NCI-H446 treated with DMSO at 0.1 percent for 48 hours (cell line): ENCODE measurements at regions not wholly inside any gene's neighbourhood (a gene's known extent, or its start where the extent isn't known, plus 50 kb on each side); places are given as distances from the start of the nearest gene placed in this dataset.
"Not testable (repeated sequence)": the region's sequence is repeated elsewhere in the genome, so short reads cannot be mapped to it uniquely, and the experiment has no call there.

Experiments used
- DNase-seq: peaks from one replicate; lab custom pipeline; 2025; lab: John Stamatoyannopoulos, UW

DNA sequence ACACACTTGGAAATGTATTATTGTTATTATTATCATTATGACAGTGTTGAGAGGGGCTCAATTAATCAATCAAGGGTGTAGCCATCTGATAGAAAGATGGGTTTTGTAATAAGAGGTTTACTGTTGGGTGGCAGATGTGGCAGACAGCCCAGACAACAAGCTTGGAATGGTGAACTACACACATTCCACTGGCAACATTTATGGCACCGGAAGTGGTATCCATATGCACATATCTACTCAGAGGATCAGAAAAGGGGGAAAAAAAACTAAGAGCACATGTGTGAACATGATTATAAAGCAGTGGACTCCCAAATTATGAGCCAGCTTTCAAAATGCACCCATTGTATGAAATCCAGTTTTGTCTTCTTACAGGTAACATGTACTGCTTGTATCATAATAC, 125.9 kb upstream of the ARX start:
- no peak for DNase-seq

DNA sequence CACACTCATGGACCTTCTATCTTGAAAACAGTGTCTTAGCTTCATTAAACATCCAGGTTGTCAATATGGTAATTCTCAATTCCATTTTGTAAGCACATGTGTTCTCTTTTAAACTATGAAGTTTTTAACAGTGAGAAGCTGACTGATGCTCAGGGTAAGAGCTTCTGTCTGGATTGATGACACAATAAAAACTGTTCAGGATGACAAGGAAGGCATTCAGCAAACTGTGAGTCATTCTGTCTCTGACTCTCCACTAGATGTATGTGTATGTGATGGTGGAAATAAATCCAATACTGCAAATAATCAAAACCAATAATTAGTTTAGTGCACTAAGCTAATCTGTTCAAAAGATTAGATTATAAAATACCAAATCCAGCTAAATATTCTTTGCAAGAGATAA, 115.3 kb upstream of the ARX start:
- no peak for DNase-seq

DNA sequence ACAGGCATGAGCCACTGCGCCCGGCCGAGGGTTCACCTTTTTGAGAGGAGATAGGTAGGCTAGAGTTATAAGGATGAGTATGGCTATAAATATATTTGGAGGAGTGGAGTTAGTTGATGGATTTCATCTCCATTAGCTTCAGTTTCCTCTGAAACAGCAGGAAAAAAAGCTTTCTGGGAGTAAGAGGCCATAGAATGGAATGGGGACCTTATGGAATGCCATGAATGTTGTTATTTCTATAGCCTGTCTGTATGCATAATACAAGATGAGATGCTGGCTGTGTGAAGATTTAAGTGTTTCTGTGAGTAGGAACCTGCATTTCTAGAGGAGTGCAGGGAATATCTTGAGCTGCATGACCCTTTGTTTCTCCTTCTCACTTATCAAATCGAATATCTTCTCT, 114.9 kb upstream of the ARX start:
- no peak for DNase-seq

DNA sequence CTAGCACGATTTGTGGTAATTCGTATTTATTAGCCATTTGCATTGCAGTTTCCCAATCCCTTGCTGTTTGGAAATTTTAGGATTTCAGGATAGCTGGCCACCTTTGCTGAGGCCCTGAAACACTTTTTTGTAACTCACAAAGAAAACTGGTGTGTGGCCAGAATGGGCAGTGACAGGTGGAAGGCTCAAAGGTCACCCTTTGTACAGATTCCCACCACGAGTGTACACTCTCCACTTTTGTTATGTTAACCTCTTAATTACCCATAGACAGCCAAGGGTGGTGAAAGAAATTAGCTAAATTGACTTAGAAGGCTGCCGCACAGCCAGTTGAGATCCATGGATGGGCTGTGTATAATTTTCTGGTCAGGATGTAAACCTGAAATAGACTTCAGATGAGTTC, 109.7 kb upstream of the ARX start:
- no peak for DNase-seq

DNA sequence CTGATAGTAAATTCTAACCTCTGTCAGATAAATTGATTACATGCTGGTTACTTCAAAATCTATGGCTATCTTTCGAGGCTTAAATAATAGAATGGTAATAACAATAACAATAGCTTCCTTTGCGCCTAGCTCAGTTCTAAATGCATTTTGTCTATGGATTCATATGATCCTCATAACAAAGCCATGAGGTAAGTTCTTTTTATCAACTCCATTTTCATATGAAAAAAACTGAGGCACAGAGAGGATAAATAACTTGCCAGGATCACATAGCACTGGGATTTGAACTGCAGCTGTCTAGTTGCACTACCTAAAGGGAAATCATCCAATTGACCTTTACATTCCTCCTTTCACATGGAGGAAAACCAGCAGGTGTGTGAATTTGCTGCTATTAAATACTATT, 108.6 kb upstream of the ARX start:
- no peak for DNase-seq

DNA sequence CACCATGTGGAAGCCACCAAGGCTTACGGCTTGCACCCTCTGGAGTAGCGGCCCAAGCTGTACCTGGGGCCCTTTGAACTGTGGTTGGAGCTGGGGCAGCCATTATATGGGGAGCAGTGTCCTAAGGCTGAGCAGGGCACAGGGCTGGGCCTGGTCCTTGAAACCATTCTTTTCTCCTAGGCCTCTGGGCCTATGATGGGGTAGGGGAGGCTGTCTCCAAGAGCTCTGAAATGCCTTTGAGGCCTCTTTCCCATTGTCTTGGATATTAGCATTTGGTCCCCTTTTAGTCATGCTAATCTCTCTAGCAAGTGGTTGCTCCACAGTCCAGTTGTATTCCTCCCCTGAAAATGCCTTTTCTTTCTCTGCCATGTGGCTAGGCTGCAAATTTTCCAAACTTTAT, 96.4 kb upstream of the ARX start:
- DNase-seq, result no peak

DNA sequence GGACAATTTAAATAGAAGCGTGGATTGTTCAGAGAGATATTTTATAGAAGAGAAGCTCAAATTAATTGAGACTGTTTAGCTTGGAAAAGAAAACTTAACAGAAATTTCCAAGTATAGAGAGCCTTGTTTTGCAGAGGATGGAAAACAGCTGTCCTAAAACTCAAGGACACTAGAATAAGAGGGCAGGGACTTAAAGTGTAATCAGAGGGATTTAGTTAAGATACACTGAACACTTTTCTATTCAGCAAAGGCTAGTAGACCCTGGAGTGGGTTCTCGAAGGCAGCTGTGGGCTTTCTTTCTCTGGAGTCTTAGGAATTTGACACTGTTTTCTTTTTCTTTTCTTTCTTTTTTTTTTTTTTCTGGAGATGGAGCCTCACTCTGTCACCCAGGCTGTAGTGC, 92.7 kb upstream of the ARX start:
- no peak for DNase-seq

DNA sequence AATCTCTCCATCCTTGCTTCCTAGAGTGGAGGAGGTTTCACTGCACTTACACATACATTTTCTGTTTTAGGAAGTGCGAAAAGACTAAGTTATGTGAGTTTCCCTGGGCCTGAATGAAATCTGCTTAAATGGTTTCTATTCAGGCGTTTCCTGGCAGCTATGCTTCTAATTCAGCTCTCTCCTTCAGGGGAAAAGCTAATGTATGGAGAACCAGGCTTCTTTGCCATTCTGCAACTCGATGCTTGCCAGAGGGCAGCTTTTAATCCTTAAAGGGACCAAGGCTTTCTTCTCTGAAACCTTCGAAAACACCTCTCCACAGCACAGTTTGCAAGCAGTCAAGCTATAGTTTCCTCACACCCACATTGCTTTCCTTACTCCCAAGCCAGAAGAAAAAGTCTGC, 89.5 kb upstream of the ARX start:
- no peak for DNase-seq

DNA sequence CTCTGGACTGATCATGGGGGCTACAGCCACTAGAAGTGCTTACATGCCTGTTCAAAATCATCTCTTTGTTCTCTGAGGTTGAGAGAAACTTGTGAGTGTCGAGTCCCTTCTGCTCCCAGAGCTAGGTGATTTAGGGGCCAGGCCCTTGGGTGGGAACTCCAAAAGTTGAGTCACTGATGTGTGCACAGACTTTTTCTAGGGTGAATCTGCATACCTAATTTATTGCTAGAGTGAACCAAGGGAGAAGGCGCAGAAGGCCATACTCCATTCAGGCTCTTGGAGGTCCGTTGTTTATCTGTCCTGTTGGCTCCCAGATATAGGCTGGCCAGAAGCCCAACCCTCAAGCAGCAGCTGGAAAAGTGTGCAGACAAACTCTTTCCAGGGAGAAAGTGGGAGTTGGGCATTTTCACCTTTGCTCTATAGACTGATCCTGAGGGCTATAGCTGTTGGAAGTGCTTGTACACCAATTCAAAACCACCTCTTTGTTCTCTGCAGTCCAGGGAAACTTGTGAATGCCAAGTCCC, 80.8 kb upstream of the ARX start:
- DNase-seq, result no peak

DNA sequence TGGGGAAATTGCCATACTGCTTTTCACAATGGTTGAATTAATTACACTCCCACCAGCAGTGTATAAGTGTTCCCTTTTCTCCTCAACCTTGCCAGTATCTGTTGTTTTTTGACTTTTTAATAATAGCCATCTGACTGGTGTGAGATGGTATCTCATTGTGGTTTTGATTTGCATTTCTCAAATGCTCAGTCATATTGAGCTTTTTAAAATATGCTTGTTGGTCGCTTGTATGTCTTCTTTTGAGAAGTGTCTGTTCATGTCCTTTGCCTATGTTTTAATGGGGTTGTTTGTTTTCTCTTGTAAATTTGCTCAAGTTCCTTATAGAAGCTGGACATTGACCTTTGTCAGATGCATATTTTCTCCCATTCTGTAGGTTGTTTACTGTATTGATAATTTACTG, 75.4 kb upstream of the ARX start:
- DNase-seq, result not testable (repeated sequence)

DNA sequence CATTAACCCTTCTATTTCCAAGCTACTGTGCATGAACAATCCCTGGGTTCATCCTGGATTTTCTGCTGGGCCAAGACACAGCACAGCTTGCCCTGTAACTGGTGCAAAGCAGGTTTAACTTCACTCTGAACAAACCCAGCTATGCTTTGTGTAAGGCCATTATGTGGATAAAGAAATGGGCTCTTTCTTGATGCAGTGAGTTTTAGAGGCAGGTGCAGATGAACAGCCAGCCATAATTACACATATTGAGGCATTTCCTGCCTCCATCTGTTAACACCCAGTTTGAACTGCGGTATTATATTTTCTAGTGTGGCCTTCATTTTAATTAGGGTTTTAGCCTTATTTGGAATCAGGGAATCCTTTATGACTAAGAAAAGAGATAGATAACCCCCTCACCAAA, 68.7 kb upstream of the ARX start:
- no peak for DNase-seq

DNA sequence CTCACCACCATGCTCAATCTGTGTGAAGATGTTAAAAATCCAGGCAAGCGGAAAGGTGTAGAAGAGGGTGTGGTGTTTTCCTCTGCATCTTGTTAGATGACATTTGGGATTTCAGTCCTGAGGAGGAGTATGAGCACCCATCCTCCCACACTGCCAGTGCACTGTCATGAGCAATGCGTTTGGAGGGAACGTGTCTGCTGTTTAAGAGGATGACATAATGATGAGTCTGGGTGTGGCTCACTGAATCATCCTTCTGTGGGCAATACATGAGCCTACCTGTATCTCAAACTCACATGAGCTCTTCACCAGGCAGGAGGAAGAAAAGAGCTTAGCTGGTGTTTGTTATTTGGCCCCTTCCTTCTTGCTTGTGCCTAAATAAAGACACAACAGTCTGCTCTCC, 67.9 kb upstream of the ARX start:
- no peak for DNase-seq

DNA sequence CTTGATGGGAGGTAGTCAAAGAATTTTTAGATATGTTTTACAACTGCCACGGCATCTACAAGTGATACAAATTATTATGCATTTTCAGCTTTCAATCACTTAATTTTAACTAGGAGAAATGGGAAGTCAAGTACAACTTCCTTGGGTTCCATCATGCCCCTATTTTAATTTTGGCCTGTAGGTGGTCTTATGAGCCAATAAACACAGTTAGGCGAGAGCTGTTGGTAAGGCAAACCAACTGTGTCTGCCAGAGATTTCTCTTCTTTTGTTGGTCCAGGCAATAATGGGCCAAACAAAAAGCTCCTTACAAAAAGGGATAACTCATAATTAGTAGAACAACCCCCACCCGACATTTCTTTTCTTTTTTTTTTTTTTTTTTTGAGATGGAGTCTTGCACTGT, 63.3 kb upstream of the ARX start:
- no peak for DNase-seq

DNA sequence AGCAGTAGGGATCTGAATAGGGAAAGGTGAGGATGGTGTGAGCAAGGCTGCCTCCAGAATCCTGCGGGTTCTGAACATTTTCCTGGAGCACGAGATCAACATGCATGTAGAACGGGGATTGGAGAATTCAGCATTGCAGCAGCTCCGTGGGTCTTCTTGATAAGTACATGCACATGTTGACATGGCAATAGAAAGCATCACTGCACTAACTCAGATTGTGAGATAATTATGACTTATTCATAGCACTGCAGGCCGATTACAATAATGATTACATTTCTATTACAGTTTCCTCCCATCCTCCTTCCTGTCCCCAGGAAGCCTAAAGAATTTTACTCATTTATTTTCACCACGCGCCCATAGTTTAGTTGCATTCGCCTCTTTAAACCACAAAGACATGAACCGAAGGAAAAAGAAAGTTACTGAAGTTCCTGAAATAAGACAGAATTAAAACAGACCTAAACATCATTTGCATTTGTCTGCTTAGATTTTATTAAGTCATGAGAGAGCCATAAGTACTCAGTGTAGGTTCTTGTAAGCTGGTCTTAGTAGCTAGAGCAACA, 61.3 kb upstream of the ARX start:
- DNase-seq, result no peak

DNA sequence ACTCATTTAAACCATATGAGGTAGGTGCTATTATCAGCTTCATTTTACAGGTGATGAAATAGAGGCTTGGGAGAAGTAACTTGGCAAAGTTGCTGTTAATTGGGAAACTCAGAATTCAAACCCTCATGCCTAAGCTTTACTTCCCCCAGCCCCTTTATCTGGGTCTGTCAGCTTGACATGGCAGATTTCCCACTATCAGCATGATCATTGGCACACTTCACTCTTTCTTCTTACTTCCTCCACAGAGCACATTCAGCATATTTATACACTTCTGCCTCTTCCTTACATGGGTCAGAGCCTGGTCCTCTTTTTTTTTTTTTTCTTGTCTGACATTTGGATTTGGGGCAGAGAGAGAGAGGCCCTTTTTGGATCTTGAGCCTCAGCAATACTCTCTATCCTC, 56.5 kb upstream of the ARX start:
- no peak for DNase-seq

DNA sequence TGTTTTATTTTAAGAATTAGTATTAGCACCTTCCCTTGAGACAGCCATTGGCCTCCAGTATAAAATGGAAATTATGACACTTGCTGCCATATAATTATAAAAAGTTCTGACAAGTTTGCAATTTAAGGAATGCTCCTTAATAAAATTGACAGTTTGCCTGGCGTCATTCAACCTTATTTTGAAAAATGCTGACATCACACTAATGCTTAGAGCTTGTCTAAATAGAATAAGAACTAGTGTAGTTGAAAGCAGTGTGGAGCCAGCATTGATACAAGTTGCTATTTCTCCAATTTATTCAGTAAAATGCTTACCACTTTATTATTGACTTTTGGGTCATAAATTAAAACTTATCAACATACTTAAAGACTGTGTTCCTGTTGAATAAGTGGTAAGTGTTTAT, 54.3 kb upstream of the ARX start:
- DNase-seq, result no peak

DNA sequence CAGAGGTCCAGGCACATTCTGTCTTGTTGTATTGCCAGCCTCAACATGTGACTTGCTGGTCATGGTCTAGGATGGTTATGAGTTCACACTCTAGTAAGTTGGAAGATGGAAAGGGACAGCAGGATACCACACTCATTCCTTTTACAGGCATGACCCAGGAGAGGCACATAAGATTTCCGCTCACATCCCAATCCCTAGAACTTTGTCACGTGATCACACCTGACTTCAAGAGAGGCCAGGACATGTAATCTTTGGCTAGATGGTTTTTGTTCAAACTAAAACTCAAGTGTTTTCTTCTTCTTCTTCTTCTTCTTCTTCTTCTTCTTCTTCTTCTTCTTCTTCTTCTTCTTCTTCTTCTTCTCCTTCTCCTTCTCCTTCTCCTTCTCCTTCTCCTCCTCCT, 53.4 kb upstream of the ARX start:
- DNase-seq, result no peak

DNA sequence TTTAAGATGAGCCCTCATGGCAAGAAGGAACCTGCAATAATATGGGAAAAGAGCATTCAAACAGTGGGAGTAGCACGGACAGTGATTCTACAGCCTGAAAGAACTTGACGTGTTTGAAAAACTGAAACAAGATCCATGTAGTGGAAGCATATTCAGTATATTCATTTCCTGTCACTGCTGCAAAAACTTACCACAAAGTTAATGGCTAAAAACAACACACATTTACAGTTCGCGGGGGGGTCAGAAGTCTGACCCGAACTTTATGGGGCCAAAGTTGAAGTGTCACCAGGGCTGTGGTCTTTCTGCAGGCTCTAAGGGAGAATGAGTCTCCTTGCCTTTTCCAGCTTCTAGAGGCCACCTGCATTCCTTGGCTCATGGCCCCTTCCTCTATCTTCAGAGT, 52.6 kb upstream of the ARX start:
- no peak for DNase-seq

DNA sequence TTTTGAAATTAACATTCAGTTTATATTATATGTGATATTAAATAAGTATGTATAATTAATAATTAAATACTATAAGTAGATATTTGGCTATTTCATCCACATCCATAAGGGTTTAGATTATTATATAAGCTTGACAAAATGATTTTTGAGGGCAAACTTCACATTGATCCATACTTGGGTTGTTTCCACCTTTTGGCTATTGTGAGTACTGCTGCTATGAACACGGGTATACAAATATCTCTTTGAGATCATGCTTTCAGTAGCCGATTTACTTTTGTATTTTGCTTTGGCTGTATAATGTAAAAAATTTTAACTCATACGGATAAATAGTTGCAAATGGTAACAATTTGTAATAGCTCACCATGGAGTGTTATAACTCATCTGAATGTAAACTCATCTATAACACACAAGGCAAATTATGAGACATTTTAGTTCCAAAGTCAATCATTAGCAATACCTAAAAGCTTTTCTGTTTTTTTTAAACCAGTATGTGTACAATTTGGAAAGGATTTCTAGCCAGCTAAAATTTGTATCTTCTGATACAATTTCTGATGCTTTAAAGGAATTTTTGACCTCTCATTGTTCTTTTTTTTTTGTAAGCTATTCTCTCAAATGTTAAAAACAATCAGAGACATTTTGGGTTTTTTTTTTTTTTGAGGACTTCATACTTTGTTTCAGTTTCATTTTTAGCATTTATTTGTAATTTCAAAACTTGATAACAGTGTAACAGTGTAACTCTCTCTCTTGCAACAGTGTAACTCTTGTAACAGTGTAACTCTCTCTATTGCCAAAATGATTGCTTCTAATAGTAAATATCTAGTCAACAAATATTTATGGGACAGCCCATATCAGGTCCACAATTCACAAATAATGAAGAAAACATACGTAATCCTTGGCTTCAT, 51.8 kb upstream of the ARX start:
- DNase-seq, result no peak

DNA sequence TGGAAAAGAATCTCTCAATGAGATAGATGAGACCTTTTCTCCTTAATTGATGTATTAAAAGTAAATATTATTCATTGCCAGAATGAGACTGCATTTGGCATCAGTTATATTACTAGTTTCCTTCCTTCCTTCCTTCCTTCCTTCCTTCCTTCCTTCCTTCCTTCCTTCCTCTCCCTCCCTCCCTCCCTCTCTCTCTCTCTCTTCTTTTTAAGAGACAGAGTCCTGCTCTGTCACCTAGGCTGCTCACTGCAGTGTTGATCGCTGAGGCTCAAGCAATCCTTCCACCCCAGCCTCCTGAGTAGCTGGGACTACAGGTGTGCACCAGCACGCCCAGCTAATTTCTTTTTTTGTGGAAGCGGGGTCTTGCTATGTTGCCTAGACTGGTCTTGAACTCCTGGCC, 50.4 kb upstream of the ARX start:
- no peak for DNase-seq
